ENCODE measurements at regions not wholly inside any gene's neighbourhood (a gene's known extent, or its start where the extent isn't known, plus 50 kb on each side); places are given as distances from the start of the nearest gene placed in this dataset.
"Not testable (repeated sequence)": the region's sequence is repeated elsewhere in the genome, so short reads cannot be mapped to it uniquely, and the experiment has no call there.

- H3K4me3 ChIP-seq (ENCODE audit: low read depth, low read length) = no peak overlapping the region
- no peak for DNase-seq (ENCODE audit: low read depth)
- TF ChIP-seq CTCF (IDR thresholded peaks at IDR 0.05; ENCODE audit: control insufficient read depth, extremely low read depth, insufficient read depth) = no peak
These were observed 226.1 kb downstream of the COX18 start for GRCh38 chr4:72843466-72843865.

DNA sequence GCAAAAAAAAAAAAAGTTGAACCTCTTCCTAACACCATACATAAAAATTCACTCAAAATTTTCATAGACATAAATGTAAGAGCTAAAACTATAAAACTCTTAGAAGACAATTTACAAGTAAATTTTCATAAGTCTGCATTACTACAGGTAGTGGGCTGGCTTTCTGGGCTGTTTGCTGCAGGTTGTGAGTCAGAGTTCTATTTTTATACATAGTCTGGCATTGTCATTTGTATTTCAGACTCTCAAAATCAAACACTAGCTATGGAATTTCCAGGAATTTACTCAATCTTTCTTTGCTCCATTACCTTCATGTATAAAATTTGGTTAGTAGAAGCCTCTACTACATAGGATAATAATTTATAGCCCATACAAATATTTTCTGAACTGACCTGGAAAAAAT, 227.2 kb downstream of the COX18 start:
- TF ChIP-seq CTCF (IDR thresholded peaks at IDR 0.05; ENCODE audit: control insufficient read depth, extremely low read depth, insufficient read depth) = no peak
- H3K4me3 ChIP-seq (ENCODE audit: low read depth, low read length) = no peak overlapping the region
- DNase-seq (ENCODE audit: low read depth) = no peak

DNA sequence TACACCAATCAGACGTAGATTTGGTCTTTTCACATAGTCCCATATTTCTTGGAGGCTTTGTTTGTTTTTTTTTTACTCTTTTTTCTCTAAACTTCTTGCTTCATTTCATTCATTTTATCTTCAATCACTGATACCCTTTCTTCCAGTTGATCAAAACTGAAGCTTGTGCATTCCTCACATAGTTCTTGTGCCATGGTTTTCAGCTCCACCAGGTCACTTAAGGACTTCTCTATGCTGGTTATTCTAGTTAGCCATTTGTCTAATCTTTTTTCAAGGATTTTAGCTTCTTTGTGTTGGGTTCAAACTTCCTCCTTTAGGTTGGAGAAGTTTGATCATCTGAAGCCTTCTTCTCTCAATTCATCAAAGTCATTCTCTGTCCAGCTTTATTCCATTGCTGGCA, 229.3 kb downstream of the COX18 start:
- not testable (repeated sequence) for H3K4me3 ChIP-seq (ENCODE audit: low read depth, low read length); DNase-seq (ENCODE audit: low read depth)

GRCh38 chr4:72828864-72829263, 240.7 kb downstream of the COX18 start:
- TF ChIP-seq CTCF (IDR thresholded peaks at IDR 0.05; ENCODE audit: control insufficient read depth, extremely low read depth, insufficient read depth) = no peak
- DNase-seq (ENCODE audit: low read depth) = no peak
- H3K4me3 ChIP-seq (ENCODE audit: low read depth, low read length) = no peak overlapping the region

GRCh38 chr4:72827968-72828367, 241.5 kb downstream of the COX18 start:
- no peak for DNase-seq (ENCODE audit: low read depth)
- no peak for TF ChIP-seq CTCF (IDR thresholded peaks at IDR 0.05; ENCODE audit: control insufficient read depth, extremely low read depth, insufficient read depth)
- no peak overlapping the region for H3K4me3 ChIP-seq (ENCODE audit: low read depth, low read length)

- no peak overlapping the region for H3K4me3 ChIP-seq (ENCODE audit: low read depth, low read length)
- no peak for TF ChIP-seq CTCF (IDR thresholded peaks at IDR 0.05; ENCODE audit: control insufficient read depth, extremely low read depth, insufficient read depth)
- DNase-seq (ENCODE audit: low read depth) = no peak
These were observed 249.4 kb downstream of the COX18 start for GRCh38 chr4:72820107-72820506.

DNA sequence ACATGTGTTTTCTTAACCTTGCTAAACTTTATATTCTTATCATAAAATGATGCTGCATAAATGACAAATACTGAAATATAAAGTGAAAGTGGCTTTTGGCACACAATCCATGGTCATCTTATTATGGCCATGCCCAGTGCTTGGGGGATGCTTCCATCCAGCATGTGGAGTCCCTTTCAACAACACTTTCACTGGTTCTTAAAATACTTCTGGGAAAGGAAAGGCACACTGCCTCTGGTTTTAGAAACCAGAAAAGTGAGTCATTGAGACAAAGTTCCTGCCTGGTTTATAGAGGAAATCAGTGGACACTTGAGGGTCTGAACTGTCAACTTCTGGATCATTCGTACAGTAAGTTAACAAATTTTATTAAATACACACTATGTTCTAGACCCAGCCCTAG, 248.0 kb upstream of the ADAMTS3 start:
- TF ChIP-seq CTCF (IDR thresholded peaks at IDR 0.05; ENCODE audit: control insufficient read depth, extremely low read depth, insufficient read depth) = no peak

GRCh38 chr4:72814241-72814640, 245.2 kb upstream of the ADAMTS3 start:
- no peak overlapping the region for H3K4me3 ChIP-seq (ENCODE audit: low read depth, low read length)
- TF ChIP-seq CTCF (IDR thresholded peaks at IDR 0.05; ENCODE audit: control insufficient read depth, extremely low read depth, insufficient read depth) = no peak
- DNase-seq (ENCODE audit: low read depth) = no peak

More for the DNA sequence above, 248.0 kb upstream of the ADAMTS3 start:
- DNase-seq (ENCODE audit: low read depth) = no peak
- H3K4me3 ChIP-seq (ENCODE audit: low read depth, low read length) = no peak overlapping the region

All from LNCaP clone FGC (cell line).